Aorta (tissue), 5 donors: ENCODE measurements at regions not wholly inside any gene's neighbourhood (a gene's known extent, or its start where the extent isn't known, plus 50 kb on each side); places are given as distances from the start of the nearest gene placed in this dataset.

Experiments
- ATAC-seq: fragments of 200-7000 bp; cut with Tn5 transposase; one replicate; pipeline ENCODE4 v1.9.1; 2022; ENCODE audit warnings: moderate library complexity; ENCODE audit not compliant: low FRiP score
- DNase-seq, 2 donors: peaks; one replicate each; pipeline ENCODE4 v3.0.0-alpha.2; 2020
- H3K27ac ChIP-seq, 2 donors: one replicate each; pipeline ENCODE4 v1.5.1; 2013; ENCODE audit warnings: low read length in 2 of 2, mild to moderate bottlenecking in 2 of 2, moderate library complexity in 2 of 2, control low read depth in 1 of 2, inconsistent platforms in 1 of 2, low read depth in 1 of 2
- H3K27me3 ChIP-seq, 2 donors: one replicate each; pipeline ENCODE4 v1.6.1; 2013; ENCODE audit warnings: control low read depth in 1 of 2, low read length in 1 of 2, mild to moderate bottlenecking in 1 of 2, moderate library complexity in 1 of 2; ENCODE audit not compliant: insufficient read depth in 2 of 2, control insufficient read depth in 1 of 2
- H3K36me3 ChIP-seq, 2 donors: one replicate each; pipeline ENCODE4 v1.6.1; 2013; ENCODE audit warnings: control low read depth in 1 of 2, low read length in 1 of 2, mild to moderate bottlenecking in 1 of 2; ENCODE audit not compliant: insufficient read depth in 2 of 2, control insufficient read depth in 1 of 2
- H3K4me1 ChIP-seq, 2 donors: one replicate each; pipeline ENCODE4 v1.6.1; 2013; ENCODE audit warnings: low read length in 2 of 2, control low read depth in 1 of 2, mild to moderate bottlenecking in 1 of 2, moderate library complexity in 1 of 2; ENCODE audit not compliant: insufficient read depth in 2 of 2, control insufficient read depth in 1 of 2
- H3K4me3 ChIP-seq, 2 donors: one replicate each; pipeline ENCODE4 v1.5.1; 2013; ENCODE audit warnings: low read length in 2 of 2, control low read depth in 1 of 2, mild to moderate bottlenecking in 1 of 2
- H3K9me3 ChIP-seq: one replicate; pipeline ENCODE4 v1.6.1; 2013; ENCODE audit warnings: mild to moderate bottlenecking, low read length; ENCODE audit not compliant: control insufficient read depth
- WGBS, 2 donors: extraction: QIAGEN DNeasy Blood & Tissue Kit; methylation state at CpG; one replicate each; pipeline ENCODE4 v1.1.7; 2013; 5-methylcytosine and 5-hydroxymethylcytosine counted together
- intact Hi-C, 2 donors: fragments of 100-400 bp; cut with DNase I; formaldehyde crosslinking; loops; one replicate each; pipeline versions ENCODE4 v1.14.2 to v1.15.0; 2022
- donor health status: healthy with polysubstance abuse.
- donor health status: Bipolar disorder and iron deficiency.
- donor health status: DM: no; HTN: no; CAD: no.
- donor health status: DM: no; HTN: no; CAD: no.
- donor health status: DM: yes; HTN: yes; CAD: no.

DNA sequence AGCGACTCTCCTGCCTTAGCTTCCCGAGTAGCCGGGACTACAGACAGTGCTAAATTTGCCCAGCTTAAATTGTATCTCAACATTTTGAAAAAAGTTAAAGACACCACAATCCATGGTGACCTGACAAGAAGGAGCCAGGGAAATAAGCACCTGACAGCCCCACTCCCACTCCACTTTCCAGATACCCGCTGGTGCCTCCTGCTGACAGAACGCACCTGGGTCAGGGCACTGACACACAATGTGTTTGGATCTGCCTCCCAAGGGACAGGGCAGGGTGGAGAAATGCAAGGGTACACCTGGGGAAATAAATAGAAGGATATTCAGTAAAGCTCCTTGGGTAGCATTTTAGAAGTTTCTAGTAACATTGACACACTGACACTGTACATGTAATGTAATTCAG, 58.9 kb upstream of the OPN4 start:
- DNase-seq (no peak), ATAC-seq (no peak)
- Histone ChIP-seq H3K36me3 (no peaks in the 10 kb centered on the region), H3K9me3 (no peaks in the 10 kb centered on the region), H3K4me3 (no peak overlapping the region), H3K27ac (no peak overlapping the region), H3K4me1 (no peaks in the 10 kb centered on the region), H3K27me3 (no peaks in the 10 kb centered on the region)
- intact Hi-C loops: no loop called here
- WGBS, 2 donors: 95 to 96% methylated on average over 5 of the region's 5 CpGs

- intact Hi-C loops: loop anchor here in 1 of 2 donors (2.0 kb wide), 1 partner anchor 77 kb away; no protein-coding TSS in a partner anchor
- no peaks in the 10 kb centered on the region for H3K36me3 ChIP-seq
- no peaks in the 10 kb centered on the region for H3K4me1 ChIP-seq
- no peaks in the 10 kb centered on the region for H3K27me3 ChIP-seq
- no peak overlapping the region for H3K27ac ChIP-seq
- ATAC-seq (peak; percentile 44), DNase-seq (peak in 1 of 2 donors; percentile 56)
- WGBS, 2 donors: 26 to 35% methylated on average over 3 of the region's 3 CpGs
- no peaks in the 10 kb centered on the region for H3K9me3 ChIP-seq
- no peak overlapping the region for H3K4me3 ChIP-seq
These were observed 58.1 kb upstream of the OPN4 start for GRCh38 chr10:86596266-86596665.

DNA sequence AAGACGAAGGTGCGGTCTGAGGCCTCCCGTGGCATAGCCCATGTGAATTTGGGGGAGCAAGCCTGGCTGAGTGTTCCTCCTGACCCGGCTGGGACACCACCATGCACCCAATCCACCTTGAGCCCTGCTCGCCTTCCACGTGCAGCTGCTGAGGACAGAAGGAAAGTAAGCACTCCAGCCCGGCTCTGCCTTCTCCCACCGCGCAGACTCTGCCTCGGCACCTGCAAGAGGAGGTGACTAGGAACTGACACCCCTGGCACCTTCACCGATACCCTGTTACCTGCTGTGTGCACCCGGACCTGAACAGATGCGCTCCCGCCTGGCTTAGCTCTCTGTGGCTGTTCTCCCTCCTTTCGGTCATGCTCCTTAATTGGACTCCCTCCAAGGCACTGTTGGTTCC, 57.0 kb upstream of the OPN4 start:
- Histone ChIP-seq H3K4me3 (no peak overlapping the region), H3K36me3 (no peaks in the 10 kb centered on the region), H3K27ac (no peak overlapping the region), H3K4me1 (no peaks in the 10 kb centered on the region), H3K27me3 (no peaks in the 10 kb centered on the region), H3K9me3 (no peaks in the 10 kb centered on the region)
- intact Hi-C loops: loop anchor here in 1 of 2 donors (2.0 kb wide), 1 partner anchor 75 kb away; no protein-coding TSS in a partner anchor
- ATAC-seq: no peak
- whole genome bisulfite sequencing, 2 donors: 93 to 95% methylated on average over 15 of the region's 15 CpGs
- DNase-seq: no peak

- no peaks in the 10 kb centered on the region for H3K4me1 ChIP-seq
- intact Hi-C loops: no loop called here
- no peaks in the 10 kb centered on the region for H3K9me3 ChIP-seq
- H3K27ac ChIP-seq: no peak overlapping the region
- H3K27me3 ChIP-seq: no peaks in the 10 kb centered on the region
- H3K4me3 ChIP-seq: no peak overlapping the region
- WGBS, 2 donors: 88 to 90% methylated on average over 1 of the region's 1 CpG
- H3K36me3 ChIP-seq: no peaks in the 10 kb centered on the region
- DNase-seq: no peak
- ATAC-seq: no peak
These were observed 56.2 kb upstream of the OPN4 start for GRCh38 chr10:86598151-86598550.

GRCh38 chr10:86599041-86599440, 55.3 kb upstream of the OPN4 start:
- Histone ChIP-seq H3K36me3 (no peaks in the 10 kb centered on the region), H3K27me3 (no peaks in the 10 kb centered on the region), H3K27ac (no peak overlapping the region), H3K4me3 (no peak overlapping the region), H3K4me1 (no peaks in the 10 kb centered on the region), H3K9me3 (no peaks in the 10 kb centered on the region)
- 21 to 27% methylated on average over 5 of the region's 5 CpGs for WGBS, 2 donors
- DNase-seq: no peak
- intact Hi-C loops: no loop called here
- ATAC-seq: no peak

DNA sequence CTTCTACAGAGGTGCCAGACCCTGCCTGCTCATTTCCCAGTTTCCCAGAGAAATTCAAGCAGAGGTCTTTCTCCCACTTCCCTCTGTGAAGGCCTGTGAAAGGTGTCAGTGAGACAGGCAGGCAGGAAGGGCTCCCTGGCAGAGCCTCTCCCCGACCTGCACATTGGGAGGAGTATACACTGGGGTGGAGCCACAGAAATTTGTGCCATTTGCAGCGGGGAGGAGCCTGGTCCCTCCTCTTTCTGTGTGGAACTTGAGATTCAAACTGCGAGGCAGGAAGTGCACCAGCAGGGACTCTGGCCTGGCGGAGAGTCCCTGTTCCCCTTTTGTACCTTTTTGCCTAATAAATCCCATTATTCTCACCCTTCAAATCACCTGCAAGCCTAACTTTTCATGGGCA, 54.6 kb upstream of the OPN4 start:
- intact Hi-C loops: no loop called here
- DNase-seq (no peak), ATAC-seq (no peak)
- Histone ChIP-seq H3K4me3 (no peak overlapping the region), H3K27ac (no peak overlapping the region), H3K4me1 (no peaks in the 10 kb centered on the region), H3K27me3 (no peaks in the 10 kb centered on the region), H3K9me3 (no peaks in the 10 kb centered on the region), H3K36me3 (no peaks in the 10 kb centered on the region)
- WGBS, 2 donors: 62% methylated on average over 4 of the region's 4 CpGs

- Histone ChIP-seq H3K9me3 (no peaks in the 10 kb centered on the region), H3K4me3 (no peak overlapping the region), H3K36me3 (no peaks in the 10 kb centered on the region), H3K4me1 (no peaks in the 10 kb centered on the region), H3K27ac (no peak overlapping the region), H3K27me3 (no peaks in the 10 kb centered on the region)
- DNase-seq: no peak
- WGBS, 2 donors: 82 to 86% methylated on average over 2 of the region's 2 CpGs
- intact Hi-C loops: no loop called here
- no peak for ATAC-seq
These were observed 54.1 kb upstream of the OPN4 start for GRCh38 chr10:86600296-86600695.

- no peaks in the 10 kb centered on the region for H3K4me1 ChIP-seq
- ATAC-seq: no peak
- intact Hi-C loops: no loop called here
- no peak overlapping the region for H3K27ac ChIP-seq
- H3K9me3 ChIP-seq: no peaks in the 10 kb centered on the region
- no peaks in the 10 kb centered on the region for H3K36me3 ChIP-seq
- H3K27me3 ChIP-seq: no peaks in the 10 kb centered on the region
- no peak for DNase-seq
- WGBS, 2 donors: 90 to 93% methylated on average over 3 of the region's 3 CpGs
- H3K4me3 ChIP-seq: no peak overlapping the region
These were observed 52.3 kb upstream of the OPN4 start for GRCh38 chr10:86601956-86602602.

- no peak for ATAC-seq
- no peak for DNase-seq
- no peaks in the 10 kb centered on the region for H3K36me3 ChIP-seq
- H3K27ac ChIP-seq: no peak overlapping the region
- intact Hi-C loops: no loop called here
- H3K4me1 ChIP-seq: no peaks in the 10 kb centered on the region
- H3K4me3 ChIP-seq: no peak overlapping the region
- H3K27me3 ChIP-seq: no peaks in the 10 kb centered on the region
- H3K9me3 ChIP-seq: no peaks in the 10 kb centered on the region
- 86 to 87% methylated on average over 4 of the region's 4 CpGs for WGBS, 2 donors
These were observed 51.1 kb upstream of the OPN4 start for GRCh38 chr10:86603256-86603655.
